ENCODE measurements at regions not wholly inside any gene's neighbourhood (a gene's known extent, or its start where the extent isn't known, plus 50 kb on each side); places are given as distances from the start of the nearest gene placed in this dataset.

GRCh38 chr15:93479715-93480114 lies 390.7 kb upstream of the RGMA start:
- no TSS peak for BruUV-seq (replicated peaks)
- POLR2A ChIA-PET: no interaction called here
- TF ChIP-seq, protein P1, sequence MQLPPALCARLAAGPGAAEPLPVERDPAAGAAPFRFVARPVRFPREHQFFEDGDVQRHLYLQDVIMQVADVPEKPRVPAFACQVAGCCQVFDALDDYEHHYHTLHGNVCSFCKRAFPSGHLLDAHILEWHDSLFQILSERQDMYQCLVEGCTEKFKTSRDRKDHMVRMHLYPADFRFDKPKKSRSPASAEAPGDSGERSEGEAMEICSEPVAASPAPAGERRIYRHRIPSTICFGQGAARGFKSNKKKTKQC (CRISPR knock-in tag; IDR thresholded peaks at IDR 0.05): no peak
- TF ChIP-seq MTF1 (CRISPR knock-in tag; IDR thresholded peaks at IDR 0.05; ENCODE audit: borderline replicate concordance) (no peak), MIER1 (IDR thresholded peaks at IDR 0.05; ENCODE audit: low read depth) (no peak), BRF2 (IDR thresholded peaks at IDR 0.05; ENCODE audit: borderline replicate concordance, insufficient read depth, insufficient read length) (no peak), ZNF224 (CRISPR knock-in tag; IDR thresholded peaks at IDR 0.05) (no peak), THRA (IDR thresholded peaks at IDR 0.05) (no peak), ZNF407 (IDR thresholded peaks at IDR 0.05; ENCODE audit: low read depth) (no peak)
- TF ChIP-seq, protein P2, sequence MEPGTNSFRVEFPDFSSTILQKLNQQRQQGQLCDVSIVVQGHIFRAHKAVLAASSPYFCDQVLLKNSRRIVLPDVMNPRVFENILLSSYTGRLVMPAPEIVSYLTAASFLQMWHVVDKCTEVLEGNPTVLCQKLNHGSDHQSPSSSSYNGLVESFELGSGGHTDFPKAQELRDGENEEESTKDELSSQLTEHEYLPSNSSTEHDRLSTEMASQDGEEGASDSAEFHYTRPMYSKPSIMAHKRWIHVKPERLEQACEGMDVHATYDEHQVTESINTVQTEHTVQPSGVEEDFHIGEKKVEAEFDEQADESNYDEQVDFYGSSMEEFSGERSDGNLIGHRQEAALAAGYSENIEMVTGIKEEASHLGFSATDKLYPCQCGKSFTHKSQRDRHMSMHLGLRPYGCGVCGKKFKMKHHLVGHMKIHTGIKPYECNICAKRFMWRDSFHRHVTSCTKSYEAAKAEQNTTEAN (CRISPR knock-in tag; IDR thresholded peaks at IDR 0.05): no peak

More at GRCh38 chr15:93479715-93480114, 390.7 kb upstream of the RGMA start:
- DNase-seq (ENCODE audit: extremely low read depth in 1 of 4, low spot score in 3 of 4): no peak
- no peak for FAIRE-seq
- CTCF ChIA-PET (ENCODE audit: low intra/inter-chr PET ratio): no interaction called here
- Histone ChIP-seq H3K79me2 (ENCODE audit: control insufficient read depth, insufficient read depth, low read length) (no peaks in the 10 kb centered on the region), H3K4me2 (ENCODE audit: insufficient read depth, low read length) (no peak overlapping the region), H3K9ac (ENCODE audit: insufficient read depth in 1 of 2, low read depth in 2 of 2, low read length in 2 of 2) (no peak overlapping the region), H3K27me3 (ENCODE audit: control insufficient read depth in 2 of 2, insufficient read depth in 2 of 2, low read length in 2 of 2) (no peaks in the 10 kb centered on the region), H3K36me3 (ENCODE audit: control insufficient read depth, insufficient read depth, low read length) (no peaks in the 10 kb centered on the region), H4K20me1 (replicated peaks; ENCODE audit: control insufficient read depth, insufficient read depth, low read length) (no peaks in the 10 kb centered on the region), H3K4me3 (no peak overlapping the region), H2AFZ (ENCODE audit: low read depth, low read length) (no peak overlapping the region), H3K27ac (ENCODE audit: extremely low read depth, low read depth, low read length) (no peak overlapping the region), H3K9me3 (replicated peaks; ENCODE audit: control insufficient read depth, insufficient read depth, low read depth, low read length) (no peaks in the 10 kb centered on the region), H3K9me1 (ENCODE audit: control insufficient read depth, insufficient read depth, low read length) (no peaks in the 10 kb centered on the region), H3K4me1 (replicated peaks in 1 of 2; ENCODE audit: control insufficient read depth in 2 of 2, insufficient read depth in 2 of 2, low read length in 2 of 2) (no peaks in the 10 kb centered on the region)
- WGBS (ENCODE audit: insufficient coverage, low coverage, missing lambda C conversion rate): 0% methylated on average over 2 of the region's 2 CpGs
- in situ Hi-C loops (cut with MboI): no loop called here
- ATAC-seq: no peak
- intact Hi-C loops (cut with micrococcal nuclease): no loop called here

All from K562 (cell line).